Left lung (tissue), 4 donors: ENCODE measurements at regions not wholly inside any gene's neighbourhood (a gene's known extent, or its start where the extent isn't known, plus 50 kb on each side); places are given as distances from the start of the nearest gene placed in this dataset.

Experiments
- ATAC-seq: fragments of 200-7000 bp; cut with Tn5 transposase; one replicate; pipeline ENCODE4 v1.9.1; 2020; ENCODE audit warnings: moderate library complexity
- DNase-seq, 4 donors: peaks; one replicate each; pipeline ENCODE4 v3.0.0-alpha.2; 2013 to 2020
- H3K27ac ChIP-seq, 2 donors: fragments of 200-600 bp; sonication (generic) in 1 of 2; one replicate each; pipeline versions ENCODE4 v1.5.0 to v1.8.0; 2020 to 2021
- H3K27me3 ChIP-seq, 2 donors: fragments of 200-600 bp; sonication (generic) in 1 of 2; one replicate each; pipeline versions ENCODE4 v1.5.0 to v1.8.0; 2020 to 2021
- H3K36me3 ChIP-seq, 2 donors: fragments of 200-600 bp; sonication (generic) in 1 of 2; one replicate each; pipeline versions ENCODE4 v1.5.0 to v1.8.0; 2020 to 2021
- H3K4me1 ChIP-seq, 2 donors: fragments of 200-600 bp; one replicate each; pipeline ENCODE4 v1.8.0; 2021
- H3K4me3 ChIP-seq, 2 donors: fragments of 200-600 bp; sonication (generic) in 1 of 2; one replicate each; pipeline versions ENCODE4 v1.5.0 to v1.8.0; 2020 to 2021; ENCODE audit warnings: mild to moderate bottlenecking in 1 of 2
- H3K9me3 ChIP-seq, 2 donors: fragments of 200-600 bp; sonication (generic) in 1 of 2; one replicate each; pipeline versions ENCODE4 v1.5.0 to v1.8.0; 2020 to 2021
- CTCF ChIP-seq, 2 donors: fragments of 200-600 bp; sonication (generic) in 1 of 2; IDR thresholded peaks; one replicate each; pipeline versions ENCODE4 v1.5.0 to v1.8.0; 2021; ENCODE audit warnings: antibody characterized with exemption in 2 of 2
- intact Hi-C, 2 donors: fragments of 100-400 bp; cut with DNase I; formaldehyde crosslinking; loops; one replicate each; pipeline versions ENCODE4 v1.11.2 to v1.14.2; 2022
- donor health status: DM: no; HTN: yes; CAD: no.
- donor health status: DM: no; HTN: no; CAD: no.

DNA sequence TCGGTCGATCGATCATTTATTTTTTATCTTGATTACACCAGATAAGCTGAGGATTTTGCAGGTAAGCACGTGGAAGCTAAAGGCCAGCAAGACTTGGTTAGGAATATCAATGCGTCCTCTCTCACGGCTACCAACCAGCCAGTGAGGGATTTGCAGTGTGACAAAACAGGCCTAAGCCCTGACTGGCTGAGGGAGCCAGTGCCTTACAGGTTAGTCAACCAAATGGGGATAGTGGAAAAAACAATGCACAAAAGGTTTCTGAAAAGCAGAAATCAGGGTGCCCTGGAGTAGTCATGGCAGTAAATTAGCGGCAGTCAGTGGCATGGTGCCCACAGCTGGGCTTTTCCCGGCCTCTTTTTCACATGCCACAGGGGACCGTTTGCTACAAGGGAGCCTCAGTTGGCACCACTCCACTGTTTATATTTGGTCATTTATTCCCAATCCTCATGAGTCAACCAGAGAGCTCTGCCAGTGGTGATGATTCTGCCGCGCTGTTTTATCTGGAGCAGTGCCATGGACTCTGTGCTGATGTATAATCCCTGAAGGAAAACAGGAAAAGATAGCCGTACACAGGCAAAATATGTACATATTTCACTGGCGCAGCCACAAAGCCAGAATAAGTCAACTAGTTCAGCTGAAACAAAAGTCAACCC, 167.6 kb downstream of the RHOU start:
- H3K36me3 ChIP-seq = no peaks in the 10 kb centered on the region
- peak overlapping the region; percentile 23 to 41 for H3K27ac ChIP-seq
- peaks cover 8 to 23% of the 10 kb centered on the region in 2 donors for H3K4me1 ChIP-seq
- H3K4me3 ChIP-seq = no peak overlapping the region
- H3K9me3 ChIP-seq = no peaks in the 10 kb centered on the region
- DNase-seq = peak in 3 of 4 donors; percentile 69 to 90 (median 85)
- ATAC-seq = peak; percentile 68
- no peaks in the 10 kb centered on the region for H3K27me3 ChIP-seq
- intact Hi-C loops = no loop called here
- no peak for TF ChIP-seq CTCF (IDR thresholded peaks at IDR 0.05)

GRCh38 chr1:228903434-228904071, 168.3 kb downstream of the RHOU start:
- DNase-seq = no peak
- Histone ChIP-seq H3K27me3 (no peaks in the 10 kb centered on the region), H3K4me3 (no peak overlapping the region), H3K4me1 (peaks cover 8 to 21% of the 10 kb centered on the region in 2 donors), H3K9me3 (no peaks in the 10 kb centered on the region), H3K27ac (peak overlapping the region; percentile 23 to 41), H3K36me3 (no peaks in the 10 kb centered on the region)
- intact Hi-C loops = no loop called here
- ATAC-seq = no peak
- no peak for TF ChIP-seq CTCF (IDR thresholded peaks at IDR 0.05)

GRCh38 chr1:228904222-228904621, 168.9 kb downstream of the RHOU start:
- no peak for ATAC-seq
- TF ChIP-seq CTCF (IDR thresholded peaks at IDR 0.05) = no peak
- no peak for DNase-seq
- H3K4me1 ChIP-seq = peaks cover 8 to 14% of the 10 kb centered on the region in 2 donors
- no peak overlapping the region for H3K27ac ChIP-seq
- H3K36me3 ChIP-seq = no peaks in the 10 kb centered on the region
- intact Hi-C loops = no loop called here
- no peaks in the 10 kb centered on the region for H3K27me3 ChIP-seq
- no peak overlapping the region for H3K4me3 ChIP-seq
- no peaks in the 10 kb centered on the region for H3K9me3 ChIP-seq

GRCh38 chr1:228905701-228906101, 170.4 kb downstream of the RHOU start:
- H3K4me1 ChIP-seq = peaks cover 8 to 12% of the 10 kb centered on the region in 2 donors
- intact Hi-C loops = no loop called here

More at GRCh38 chr1:228905701-228906101, 170.4 kb downstream of the RHOU start:
- ATAC-seq = no peak
- H3K27me3 ChIP-seq = no peaks in the 10 kb centered on the region
- no peak overlapping the region for H3K4me3 ChIP-seq
- H3K36me3 ChIP-seq = no peaks in the 10 kb centered on the region
- no peak for TF ChIP-seq CTCF (IDR thresholded peaks at IDR 0.05)
- DNase-seq = peak in 2 of 4 donors; percentile 42 to 47
- H3K9me3 ChIP-seq = no peaks in the 10 kb centered on the region
- no peak overlapping the region for H3K27ac ChIP-seq
